HG02642 (cell line): ENCODE measurements at regions not wholly inside any gene's neighbourhood (a gene's known extent, or its start where the extent isn't known, plus 50 kb on each side); places are given as distances from the start of the nearest gene placed in this dataset.

ENCODE experiments used
- ATAC-seq: cut with Tn5 transposase; IDR thresholded peaks from one replicate; pipeline ENCODE4 v1.9.1; 2021; ENCODE audit warnings: mild to moderate bottlenecking; ENCODE audit not compliant: unreplicated experiment, poor library complexity

- ATAC-seq = no peak
Observed at GRCh38 chr16:63059676-63060075, 1023.4 kb upstream of the CDH8 start.

GRCh38 chr16:63057341-63057740 lies 1021.1 kb upstream of the CDH8 start:
- no peak for ATAC-seq

GRCh38 chr16:63050391-63050790 lies 1014.2 kb upstream of the CDH8 start:
- ATAC-seq = no peak

- no peak for ATAC-seq
Observed at GRCh38 chr16:63038397-63039106, 1002.3 kb upstream of the CDH8 start.

- ATAC-seq = no peak
Observed at GRCh38 chr16:63037761-63038396, 1001.6 kb upstream of the CDH8 start.

- ATAC-seq = no peak
Observed at GRCh38 chr16:63018581-63019223, 982.5 kb upstream of the CDH8 start.

GRCh38 chr16:63008688-63009087 lies 972.5 kb upstream of the CDH8 start:
- ATAC-seq = no peak

- no peak for ATAC-seq
Observed at GRCh38 chr16:63005356-63005755, 969.1 kb upstream of the CDH8 start.

GRCh38 chr16:62989480-62989879 lies 953.2 kb upstream of the CDH8 start:
- ATAC-seq = no peak

- no peak for ATAC-seq
Observed at GRCh38 chr16:62985722-62986121, 949.5 kb upstream of the CDH8 start.

GRCh38 chr16:62978451-62978850 lies 942.2 kb upstream of the CDH8 start:
- no peak for ATAC-seq

GRCh38 chr16:62977876-62978275 lies 941.6 kb upstream of the CDH8 start:
- no peak for ATAC-seq

- no peak for ATAC-seq
Observed at GRCh38 chr16:62974424-62974823, 938.2 kb upstream of the CDH8 start.

GRCh38 chr16:62970851-62971250 lies 934.6 kb upstream of the CDH8 start:
- ATAC-seq = no peak

- no peak for ATAC-seq
Observed at GRCh38 chr16:62969711-62970318, 933.6 kb upstream of the CDH8 start.

GRCh38 chr16:62967611-62968010 lies 931.4 kb upstream of the CDH8 start:
- no peak for ATAC-seq

GRCh38 chr16:62967163-62967562 lies 930.9 kb upstream of the CDH8 start:
- no peak for ATAC-seq

GRCh38 chr16:62966626-62967025 lies 930.4 kb upstream of the CDH8 start:
- no peak for ATAC-seq

- ATAC-seq = no peak
Observed at GRCh38 chr16:62965831-62966230, 929.6 kb upstream of the CDH8 start.

- ATAC-seq = no peak
Observed at GRCh38 chr16:62963846-62964245, 927.6 kb upstream of the CDH8 start.

GRCh38 chr16:62955033-62955349 lies 918.8 kb upstream of the CDH8 start:
- ATAC-seq = no peak
